HCT116 (cell line): ENCODE measurements at regions not wholly inside any gene's neighbourhood (a gene's known extent, or its start where the extent isn't known, plus 50 kb on each side); places are given as distances from the start of the nearest gene placed in this dataset.

Experiments
- EZH2 ChIP-seq: fragments of 200-600 bp; sonication (generic); IDR thresholded peaks from 2 replicates; pipeline ENCODE4 v1.6.1; 2017; ENCODE audit warnings: antibody characterized with exemption, mixed run types
- EZH2phosphoT487 ChIP-seq: fragments of 200-600 bp; IDR thresholded peaks from 2 replicates; pipeline ENCODE4 v1.6.1; 2018; ENCODE audit warnings: antibody characterized with exemption, borderline replicate concordance
- POLR2A ChIP-seq: IDR thresholded peaks from 2 replicates; pipeline ENCODE4 v1.7.0; 2011; ENCODE audit warnings: borderline replicate concordance; ENCODE audit not compliant: insufficient read depth, insufficient read length; ENCODE audit errors: extremely low read depth
- POLR2AphosphoS5 ChIP-seq: IDR thresholded peaks from 2 replicates; pipeline ENCODE4 v1.6.1; 2011; ENCODE audit warnings: mild to moderate bottlenecking, low read depth, low read length, moderate library complexity
- SP1 ChIP-seq: IDR thresholded peaks from 2 replicates; pipeline ENCODE4 v1.6.1; 2012; ENCODE audit warnings: low read depth
- TCF7L2 ChIP-seq: IDR thresholded peaks from 2 replicates; pipeline ENCODE4 v1.7.0; 2011; ENCODE audit warnings: borderline replicate concordance, inconsistent platforms; ENCODE audit not compliant: insufficient read depth, insufficient read length; ENCODE audit errors: extremely low read depth
- YY1 ChIP-seq: IDR thresholded peaks from 2 replicates; pipeline ENCODE4 v1.6.1; 2011; ENCODE audit warnings: low read length, low read depth, moderate library complexity, mild to moderate bottlenecking; ENCODE audit not compliant: insufficient replicate concordance; ENCODE audit errors: extremely low read depth
- ZNF274 ChIP-seq: fragments of 200-500 bp; sonication (Bioruptor generic); IDR thresholded peaks from 2 replicates; pipeline ENCODE4 v1.6.1; 2014; ENCODE audit warnings: mild to moderate bottlenecking, low read depth, low read length, inconsistent platforms
- TF ChIP-seq, protein P1 (sequence below), 3 experiments: fragments of 200-600 bp in 1 of 3; sonication (generic) in 1 of 3; IDR thresholded peaks in 2 of 3; conservative IDR thresholded peaks in 1 of 3; 2 replicates each; pipeline ENCODE4 v1.5.1; 2012 to 2017; ENCODE audit warnings: low read depth in 2 of 3, low read length in 2 of 3, antibody characterized with exemption in 1 of 3, borderline replicate concordance in 1 of 3, control low read depth in 1 of 3, mild to moderate bottlenecking in 1 of 3, mixed read lengths in 1 of 3, mixed run types in 1 of 3, moderate library complexity in 1 of 3; ENCODE audit not compliant: insufficient read depth in 1 of 3
- TF ChIP-seq, protein P2 (sequence below): IDR thresholded peaks from 2 replicates; pipeline ENCODE4 v1.6.1; 2012
- TF ChIP-seq, protein P3 (sequence below): IDR thresholded peaks from 2 replicates; pipeline ENCODE4 v1.6.1; 2012
- TF ChIP-seq, protein P4 (sequence below): IDR thresholded peaks from 2 replicates; pipeline ENCODE4 v1.6.1; 2012; ENCODE audit warnings: low read depth

DNA sequence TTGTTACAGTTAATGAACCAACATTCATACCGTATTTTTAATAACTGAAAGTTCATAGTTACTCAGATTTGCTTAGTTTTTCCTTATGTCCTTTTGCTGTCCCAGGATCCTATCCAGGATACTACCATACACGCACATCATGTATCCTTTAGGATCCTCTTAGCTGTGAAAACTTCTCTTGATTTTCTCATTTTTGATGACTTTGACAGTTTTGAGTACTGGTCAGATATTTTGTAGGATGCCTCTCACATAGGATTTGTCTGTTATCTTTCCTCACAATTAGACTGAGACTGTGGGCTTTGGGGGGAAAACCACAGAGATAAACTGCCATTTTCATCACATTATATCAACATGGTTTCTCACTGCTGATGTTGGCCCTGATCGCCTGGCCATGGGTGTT is 491.3 kb upstream of the TRPC7 start:
- TF ChIP-seq POLR2A, result no peak
- TF ChIP-seq, protein P1, sequence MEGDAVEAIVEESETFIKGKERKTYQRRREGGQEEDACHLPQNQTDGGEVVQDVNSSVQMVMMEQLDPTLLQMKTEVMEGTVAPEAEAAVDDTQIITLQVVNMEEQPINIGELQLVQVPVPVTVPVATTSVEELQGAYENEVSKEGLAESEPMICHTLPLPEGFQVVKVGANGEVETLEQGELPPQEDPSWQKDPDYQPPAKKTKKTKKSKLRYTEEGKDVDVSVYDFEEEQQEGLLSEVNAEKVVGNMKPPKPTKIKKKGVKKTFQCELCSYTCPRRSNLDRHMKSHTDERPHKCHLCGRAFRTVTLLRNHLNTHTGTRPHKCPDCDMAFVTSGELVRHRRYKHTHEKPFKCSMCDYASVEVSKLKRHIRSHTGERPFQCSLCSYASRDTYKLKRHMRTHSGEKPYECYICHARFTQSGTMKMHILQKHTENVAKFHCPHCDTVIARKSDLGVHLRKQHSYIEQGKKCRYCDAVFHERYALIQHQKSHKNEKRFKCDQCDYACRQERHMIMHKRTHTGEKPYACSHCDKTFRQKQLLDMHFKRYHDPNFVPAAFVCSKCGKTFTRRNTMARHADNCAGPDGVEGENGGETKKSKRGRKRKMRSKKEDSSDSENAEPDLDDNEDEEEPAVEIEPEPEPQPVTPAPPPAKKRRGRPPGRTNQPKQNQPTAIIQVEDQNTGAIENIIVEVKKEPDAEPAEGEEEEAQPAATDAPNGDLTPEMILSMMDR (IDR thresholded peaks at IDR 0.05 in 2 of 3, conservative IDR thresholded peaks at IDR 0.05 in 1 of 3; ENCODE audit: borderline replicate concordance in 1 of 3, insufficient read depth in 1 of 3, low read depth in 2 of 3, low read length in 2 of 3), result no peak
- TF ChIP-seq POLR2AphosphoS5, result no peak
- TF ChIP-seq EZH2, result no peak
- no peak for TF ChIP-seq SP1
- TF ChIP-seq, protein P2, sequence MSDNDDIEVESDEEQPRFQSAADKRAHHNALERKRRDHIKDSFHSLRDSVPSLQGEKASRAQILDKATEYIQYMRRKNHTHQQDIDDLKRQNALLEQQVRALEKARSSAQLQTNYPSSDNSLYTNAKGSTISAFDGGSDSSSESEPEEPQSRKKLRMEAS, result no peak
- TF ChIP-seq, protein P3, sequence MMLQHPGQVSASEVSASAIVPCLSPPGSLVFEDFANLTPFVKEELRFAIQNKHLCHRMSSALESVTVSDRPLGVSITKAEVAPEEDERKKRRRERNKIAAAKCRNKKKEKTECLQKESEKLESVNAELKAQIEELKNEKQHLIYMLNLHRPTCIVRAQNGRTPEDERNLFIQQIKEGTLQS, result no peak
- no peak for TF ChIP-seq ZNF274
- TF ChIP-seq, protein P4, sequence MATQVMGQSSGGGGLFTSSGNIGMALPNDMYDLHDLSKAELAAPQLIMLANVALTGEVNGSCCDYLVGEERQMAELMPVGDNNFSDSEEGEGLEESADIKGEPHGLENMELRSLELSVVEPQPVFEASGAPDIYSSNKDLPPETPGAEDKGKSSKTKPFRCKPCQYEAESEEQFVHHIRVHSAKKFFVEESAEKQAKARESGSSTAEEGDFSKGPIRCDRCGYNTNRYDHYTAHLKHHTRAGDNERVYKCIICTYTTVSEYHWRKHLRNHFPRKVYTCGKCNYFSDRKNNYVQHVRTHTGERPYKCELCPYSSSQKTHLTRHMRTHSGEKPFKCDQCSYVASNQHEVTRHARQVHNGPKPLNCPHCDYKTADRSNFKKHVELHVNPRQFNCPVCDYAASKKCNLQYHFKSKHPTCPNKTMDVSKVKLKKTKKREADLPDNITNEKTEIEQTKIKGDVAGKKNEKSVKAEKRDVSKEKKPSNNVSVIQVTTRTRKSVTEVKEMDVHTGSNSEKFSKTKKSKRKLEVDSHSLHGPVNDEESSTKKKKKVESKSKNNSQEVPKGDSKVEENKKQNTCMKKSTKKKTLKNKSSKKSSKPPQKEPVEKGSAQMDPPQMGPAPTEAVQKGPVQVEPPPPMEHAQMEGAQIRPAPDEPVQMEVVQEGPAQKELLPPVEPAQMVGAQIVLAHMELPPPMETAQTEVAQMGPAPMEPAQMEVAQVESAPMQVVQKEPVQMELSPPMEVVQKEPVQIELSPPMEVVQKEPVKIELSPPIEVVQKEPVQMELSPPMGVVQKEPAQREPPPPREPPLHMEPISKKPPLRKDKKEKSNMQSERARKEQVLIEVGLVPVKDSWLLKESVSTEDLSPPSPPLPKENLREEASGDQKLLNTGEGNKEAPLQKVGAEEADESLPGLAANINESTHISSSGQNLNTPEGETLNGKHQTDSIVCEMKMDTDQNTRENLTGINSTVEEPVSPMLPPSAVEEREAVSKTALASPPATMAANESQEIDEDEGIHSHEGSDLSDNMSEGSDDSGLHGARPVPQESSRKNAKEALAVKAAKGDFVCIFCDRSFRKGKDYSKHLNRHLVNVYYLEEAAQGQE, result no peak
- no peak for TF ChIP-seq EZH2phosphoT487
- no peak for TF ChIP-seq YY1
- TF ChIP-seq TCF7L2, result no peak
